Iris pigment epithelial cell (primary cell): ENCODE measurements at regions not wholly inside any gene's neighbourhood (a gene's known extent, or its start where the extent isn't known, plus 50 kb on each side); places are given as distances from the start of the nearest gene placed in this dataset.
A peak's percentile ranks its signal among the peaks of the same experiment; 100 is the strongest.
"Not testable (repeated sequence)": the region's sequence is repeated elsewhere in the genome, so short reads cannot be mapped to it uniquely, and the experiment has no call there.

Experiments
- DNase-seq: peaks from one replicate; pipeline ENCODE4 v3.0.0-alpha.2; 2011; ENCODE audit warnings: low read depth

GRCh38 chr4:114444211-114444610, 154.4 kb upstream of the UGT8 start:
- no peak for DNase-seq

- not testable (repeated sequence) for DNase-seq
Measured at GRCh38 chr4:114447963-114448516, 150.6 kb upstream of the UGT8 start.

GRCh38 chr4:114458728-114459127, 139.9 kb upstream of the UGT8 start:
- no peak for DNase-seq

- DNase-seq: peak; percentile 6
Measured at GRCh38 chr4:114464726-114465272, 133.8 kb upstream of the UGT8 start.

- DNase-seq: no peak
Measured at GRCh38 chr4:114465766-114466165, 132.8 kb upstream of the UGT8 start.

- no peak for DNase-seq
Measured at GRCh38 chr4:114466299-114466698, 132.3 kb upstream of the UGT8 start.

GRCh38 chr4:114472269-114473032, 126.2 kb upstream of the UGT8 start:
- no peak for DNase-seq

GRCh38 chr4:114474188-114474800, 124.3 kb upstream of the UGT8 start:
- DNase-seq: peak; percentile 1

- DNase-seq: no peak
Measured at GRCh38 chr4:114476310-114476709, 122.3 kb upstream of the UGT8 start.

- DNase-seq: no peak
Measured at GRCh38 chr4:114479595-114479994, 119.0 kb upstream of the UGT8 start.

- no peak for DNase-seq
Measured at GRCh38 chr4:114481856-114482255, 116.8 kb upstream of the UGT8 start.

- no peak for DNase-seq
Measured at GRCh38 chr4:114487101-114487500, 111.5 kb upstream of the UGT8 start.

GRCh38 chr4:114488301-114488982, 110.2 kb upstream of the UGT8 start:
- DNase-seq: no peak

GRCh38 chr4:114494246-114494803, 104.3 kb upstream of the UGT8 start:
- DNase-seq: no peak

GRCh38 chr4:114495471-114495928, 103.1 kb upstream of the UGT8 start:
- no peak for DNase-seq

- DNase-seq: no peak
Measured at GRCh38 chr4:114497116-114497515, 101.5 kb upstream of the UGT8 start.

- no peak for DNase-seq
Measured at GRCh38 chr4:114509340-114509739, 89.3 kb upstream of the UGT8 start.

GRCh38 chr4:114512595-114513295, 85.9 kb upstream of the UGT8 start:
- DNase-seq: no peak

GRCh38 chr4:114519368-114519767, 79.2 kb upstream of the UGT8 start:
- no peak for DNase-seq

- no peak for DNase-seq
Measured at GRCh38 chr4:114527170-114527569, 71.4 kb upstream of the UGT8 start.

- DNase-seq: no peak
Measured at GRCh38 chr4:114527637-114528036, 71.0 kb upstream of the UGT8 start.

GRCh38 chr4:114535725-114536124, 62.9 kb upstream of the UGT8 start:
- no peak for DNase-seq
